ENCODE measurements at regions not wholly inside any gene's neighbourhood (a gene's known extent, or its start where the extent isn't known, plus 50 kb on each side); places are given as distances from the start of the nearest gene placed in this dataset.
"Not testable (repeated sequence)": the region's sequence is repeated elsewhere in the genome, so short reads cannot be mapped to it uniquely, and the experiment has no call there.

DNA sequence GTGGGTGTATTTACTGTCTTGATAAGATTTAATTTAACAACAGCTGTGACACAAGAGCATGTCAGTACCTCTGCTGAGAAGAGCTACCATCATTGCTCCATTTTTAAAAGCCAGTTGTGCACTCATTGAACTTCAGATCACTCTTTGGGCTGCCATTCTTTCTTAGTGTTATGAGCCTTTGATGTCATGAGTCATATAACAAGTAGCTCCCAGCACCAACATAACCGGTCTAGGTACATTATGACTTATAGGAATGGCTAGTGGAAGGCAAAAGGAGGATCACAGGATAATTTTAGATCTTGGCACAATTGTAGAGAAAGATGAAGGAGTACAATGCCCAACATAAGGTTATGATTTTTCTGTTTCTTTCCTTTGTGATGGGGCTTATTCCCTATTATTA is 170.8 kb upstream of the FBN2 start:
- no peaks in the 10 kb centered on the region for H3K27me3 ChIP-seq
- no peak for DNase-seq (ENCODE audit: low spot score in 2 of 2)
- TF ChIP-seq POLR2AphosphoS5 (IDR thresholded peaks at IDR 0.05) = no peak
- TF ChIP-seq POLR2A (IDR thresholded peaks at IDR 0.05) = no peak
- TF ChIP-seq, protein P1, sequence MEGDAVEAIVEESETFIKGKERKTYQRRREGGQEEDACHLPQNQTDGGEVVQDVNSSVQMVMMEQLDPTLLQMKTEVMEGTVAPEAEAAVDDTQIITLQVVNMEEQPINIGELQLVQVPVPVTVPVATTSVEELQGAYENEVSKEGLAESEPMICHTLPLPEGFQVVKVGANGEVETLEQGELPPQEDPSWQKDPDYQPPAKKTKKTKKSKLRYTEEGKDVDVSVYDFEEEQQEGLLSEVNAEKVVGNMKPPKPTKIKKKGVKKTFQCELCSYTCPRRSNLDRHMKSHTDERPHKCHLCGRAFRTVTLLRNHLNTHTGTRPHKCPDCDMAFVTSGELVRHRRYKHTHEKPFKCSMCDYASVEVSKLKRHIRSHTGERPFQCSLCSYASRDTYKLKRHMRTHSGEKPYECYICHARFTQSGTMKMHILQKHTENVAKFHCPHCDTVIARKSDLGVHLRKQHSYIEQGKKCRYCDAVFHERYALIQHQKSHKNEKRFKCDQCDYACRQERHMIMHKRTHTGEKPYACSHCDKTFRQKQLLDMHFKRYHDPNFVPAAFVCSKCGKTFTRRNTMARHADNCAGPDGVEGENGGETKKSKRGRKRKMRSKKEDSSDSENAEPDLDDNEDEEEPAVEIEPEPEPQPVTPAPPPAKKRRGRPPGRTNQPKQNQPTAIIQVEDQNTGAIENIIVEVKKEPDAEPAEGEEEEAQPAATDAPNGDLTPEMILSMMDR (IDR thresholded peaks at IDR 0.05) = no peak
- TF ChIP-seq EP300 (IDR thresholded peaks at IDR 0.05) = no peak
- 40% methylated on average over 1 of the region's 1 CpG for WGBS
- no peak overlapping the region for H3K4me3 ChIP-seq
- no peaks in the 10 kb centered on the region for H3K4me1 ChIP-seq
- H3K36me3 ChIP-seq = no peaks in the 10 kb centered on the region
- no peak overlapping the region for H3K27ac ChIP-seq
- H3K9me3 ChIP-seq = no peaks in the 10 kb centered on the region

GRCh38 chr5:128711216-128711615 is 173.2 kb upstream of the FBN2 start:
- Histone ChIP-seq H3K36me3 (no peaks in the 10 kb centered on the region), H3K27me3 (no peaks in the 10 kb centered on the region), H3K27ac (no peak overlapping the region), H3K4me3 (no peak overlapping the region), H3K9me3 (no peaks in the 10 kb centered on the region), H3K4me1 (no peaks in the 10 kb centered on the region)
- TF ChIP-seq, protein P1 (IDR thresholded peaks at IDR 0.05) = no peak
- TF ChIP-seq POLR2A (IDR thresholded peaks at IDR 0.05) = no peak
- no peak for TF ChIP-seq POLR2AphosphoS5 (IDR thresholded peaks at IDR 0.05)
- no peak for TF ChIP-seq EP300 (IDR thresholded peaks at IDR 0.05)
- WGBS = 81% methylated on average over 2 of the region's 2 CpGs
- no peak for DNase-seq (ENCODE audit: low spot score in 2 of 2)

- Histone ChIP-seq H3K4me1 (no peaks in the 10 kb centered on the region), H3K27me3 (no peaks in the 10 kb centered on the region), H3K4me3 (no peak overlapping the region), H3K36me3 (no peaks in the 10 kb centered on the region), H3K27ac (no peak overlapping the region), H3K9me3 (no peaks in the 10 kb centered on the region)
- DNase-seq (ENCODE audit: low spot score in 2 of 2) = no peak
- 81% methylated on average over 1 of the region's 1 CpG for WGBS
- TF ChIP-seq POLR2A (IDR thresholded peaks at IDR 0.05) (no peak), POLR2AphosphoS5 (IDR thresholded peaks at IDR 0.05) (no peak), EP300 (IDR thresholded peaks at IDR 0.05) (no peak)
- TF ChIP-seq, protein P1 (IDR thresholded peaks at IDR 0.05) = no peak
Observed at GRCh38 chr5:128714551-128714950, 176.5 kb upstream of the FBN2 start.

DNA sequence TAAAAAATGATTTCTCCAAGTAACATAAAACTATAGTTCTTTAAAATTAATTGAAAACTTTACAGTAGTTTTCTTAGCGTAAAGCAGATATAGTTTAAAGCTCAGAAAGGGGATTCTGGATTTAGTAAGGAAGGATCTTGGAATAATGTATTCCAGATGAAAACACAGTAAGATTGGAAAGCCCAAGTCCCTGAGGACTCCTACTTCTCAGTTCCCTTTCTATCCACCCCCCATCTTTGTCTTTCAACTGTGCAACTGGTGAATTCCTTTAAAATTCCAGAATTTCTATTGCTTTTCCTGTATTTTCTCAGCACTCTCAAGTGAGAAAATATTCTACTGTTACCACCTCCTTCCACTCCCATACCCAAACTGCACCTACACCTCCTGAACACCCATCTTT is 184.5 kb upstream of the FBN2 start:
- Histone ChIP-seq H3K36me3 (no peaks in the 10 kb centered on the region), H3K27me3 (no peaks in the 10 kb centered on the region), H3K9me3 (no peaks in the 10 kb centered on the region), H3K27ac (no peak overlapping the region), H3K4me3 (no peak overlapping the region), H3K4me1 (no peaks in the 10 kb centered on the region)
- TF ChIP-seq POLR2AphosphoS5 (IDR thresholded peaks at IDR 0.05) = no peak
- TF ChIP-seq POLR2A (IDR thresholded peaks at IDR 0.05) = no peak
- TF ChIP-seq, protein P1 (IDR thresholded peaks at IDR 0.05) = no peak
- no peak for TF ChIP-seq EP300 (IDR thresholded peaks at IDR 0.05)
- 69% methylated on average over 1 of the region's 1 CpG for WGBS
- no peak for DNase-seq (ENCODE audit: low spot score in 2 of 2)

GRCh38 chr5:128730021-128730420 is 192.0 kb upstream of the FBN2 start:
- not testable (repeated sequence) for H3K27ac ChIP-seq; H3K9me3 ChIP-seq; H3K4me1 ChIP-seq; H3K36me3 ChIP-seq; H3K4me3 ChIP-seq; DNase-seq (ENCODE audit: low spot score in 2 of 2); H3K27me3 ChIP-seq
- WGBS = 61% methylated on average over 2 of the region's 2 CpGs

GRCh38 chr5:128735656-128736055 is 197.6 kb upstream of the FBN2 start:
- 90% methylated on average over 4 of the region's 4 CpGs for WGBS
- not testable (repeated sequence) for H3K36me3 ChIP-seq; H3K27ac ChIP-seq; H3K27me3 ChIP-seq; DNase-seq (ENCODE audit: low spot score in 2 of 2); H3K4me3 ChIP-seq; H3K4me1 ChIP-seq; H3K9me3 ChIP-seq
